GDM1 (cell line): ENCODE measurements at regions not wholly inside any gene's neighbourhood (a gene's known extent, or its start where the extent isn't known, plus 50 kb on each side); places are given as distances from the start of the nearest gene placed in this dataset.
"Not testable (repeated sequence)": the region's sequence is repeated elsewhere in the genome, so short reads cannot be mapped to it uniquely, and the experiment has no call there.

ENCODE experiments used
- DNase-seq: peaks from one replicate; lab custom pipeline; 2025; lab: John Stamatoyannopoulos, UW

- DNase-seq: no peak
Measured at GRCh38 chr9:126173401-126173800, 153.2 kb upstream of the MVB12B start.

GRCh38 chr9:126173929-126174328, 152.7 kb upstream of the MVB12B start:
- DNase-seq: no peak

GRCh38 chr9:126183266-126183665, 143.4 kb upstream of the MVB12B start:
- DNase-seq: no peak

- DNase-seq: not testable (repeated sequence)
Measured at GRCh38 chr9:126190994-126191393, 135.6 kb upstream of the MVB12B start.

- DNase-seq: no peak
Measured at GRCh38 chr9:126198854-126199253, 127.8 kb upstream of the MVB12B start.

GRCh38 chr9:126203313-126203712, 123.3 kb upstream of the MVB12B start:
- DNase-seq: no peak

GRCh38 chr9:126204197-126204596, 122.4 kb upstream of the MVB12B start:
- DNase-seq: no peak

GRCh38 chr9:126204708-126205225, 121.9 kb upstream of the MVB12B start:
- no peak for DNase-seq

- no peak for DNase-seq
Measured at GRCh38 chr9:126205265-126205664, 121.4 kb upstream of the MVB12B start.

- no peak for DNase-seq
Measured at GRCh38 chr9:126205845-126206498, 120.7 kb upstream of the MVB12B start.

GRCh38 chr9:126207256-126207655, 119.4 kb upstream of the MVB12B start:
- DNase-seq: no peak

GRCh38 chr9:126208216-126208758, 118.3 kb upstream of the MVB12B start:
- DNase-seq: no peak

- DNase-seq: no peak
Measured at GRCh38 chr9:126211441-126212074, 115.1 kb upstream of the MVB12B start.

- DNase-seq: no peak
Measured at GRCh38 chr9:126215486-126215885, 111.1 kb upstream of the MVB12B start.

GRCh38 chr9:126216826-126217225, 109.8 kb upstream of the MVB12B start:
- no peak for DNase-seq

GRCh38 chr9:126217250-126217653, 109.4 kb upstream of the MVB12B start:
- DNase-seq: no peak

GRCh38 chr9:126217797-126218196, 108.8 kb upstream of the MVB12B start:
- DNase-seq: no peak

- no peak for DNase-seq
Measured at GRCh38 chr9:126218359-126219125, 108.1 kb upstream of the MVB12B start.

- no peak for DNase-seq
Measured at GRCh38 chr9:126219166-126219565, 107.5 kb upstream of the MVB12B start.

- DNase-seq: no peak
Measured at GRCh38 chr9:126219648-126220063, 107.0 kb upstream of the MVB12B start.

- no peak for DNase-seq
Measured at GRCh38 chr9:126221480-126221879, 105.1 kb upstream of the MVB12B start.

GRCh38 chr9:126222363-126222834, 104.2 kb upstream of the MVB12B start:
- no peak for DNase-seq
